ENCODE measurements at regions not wholly inside any gene's neighbourhood (a gene's known extent, or its start where the extent isn't known, plus 50 kb on each side); places are given as distances from the start of the nearest gene placed in this dataset.

DNA sequence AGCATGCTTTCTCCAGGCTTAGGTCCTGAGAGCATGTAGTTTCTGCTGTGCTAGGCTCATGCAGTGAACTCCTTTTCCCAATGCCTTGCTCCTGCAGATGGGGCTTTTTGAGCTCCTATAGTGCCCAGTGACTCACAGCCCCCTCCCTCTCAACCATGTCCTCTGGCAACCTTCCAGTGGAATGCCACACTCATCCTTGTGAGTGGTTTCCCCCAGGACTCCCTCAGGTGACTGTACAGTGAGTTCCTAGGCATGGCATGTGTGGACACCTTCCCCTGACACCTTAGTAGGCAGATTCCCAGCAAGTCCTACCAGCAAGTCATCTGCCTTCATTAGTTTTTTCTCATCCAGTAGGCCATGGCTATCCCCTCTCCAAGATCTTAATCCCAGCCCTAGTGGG, 72.4 kb upstream of the CXCL14 start:
- peaks cover 2% of the 10 kb centered on the region for H3K27me3 Mint-ChIP-seq

DNA sequence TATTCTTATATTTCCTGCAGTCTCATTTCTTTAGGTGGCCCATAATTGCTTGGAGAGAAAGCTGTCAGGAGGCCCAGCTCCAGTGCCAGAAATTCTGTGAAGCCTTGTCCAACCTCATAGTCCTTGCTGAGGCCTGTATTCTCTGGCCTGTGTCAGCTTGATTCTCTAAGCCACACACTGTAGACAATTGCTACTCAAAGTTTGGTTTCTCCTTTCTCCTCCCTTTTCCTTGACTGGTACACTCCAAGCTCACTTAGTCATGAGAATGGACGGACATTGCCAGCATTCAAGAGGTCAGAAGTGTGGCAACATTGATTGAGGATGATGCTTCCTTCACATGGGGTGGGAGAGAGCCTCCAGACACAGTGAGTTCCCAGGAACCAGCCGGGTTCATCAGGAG, 71.3 kb upstream of the CXCL14 start:
- no peak overlapping the region for H3K27ac Mint-ChIP-seq
- H3K4me3 Mint-ChIP-seq (ENCODE audit: low read depth) = no peak overlapping the region
- H3K9me3 Mint-ChIP-seq (ENCODE audit: low read depth) = no peaks in the 10 kb centered on the region
- H3K4me1 Mint-ChIP-seq (ENCODE audit: low read depth) = no peaks in the 10 kb centered on the region
- H3K36me3 Mint-ChIP-seq (ENCODE audit: insufficient read depth) = no peaks in the 10 kb centered on the region
- TF ChIP-seq, protein P1, sequence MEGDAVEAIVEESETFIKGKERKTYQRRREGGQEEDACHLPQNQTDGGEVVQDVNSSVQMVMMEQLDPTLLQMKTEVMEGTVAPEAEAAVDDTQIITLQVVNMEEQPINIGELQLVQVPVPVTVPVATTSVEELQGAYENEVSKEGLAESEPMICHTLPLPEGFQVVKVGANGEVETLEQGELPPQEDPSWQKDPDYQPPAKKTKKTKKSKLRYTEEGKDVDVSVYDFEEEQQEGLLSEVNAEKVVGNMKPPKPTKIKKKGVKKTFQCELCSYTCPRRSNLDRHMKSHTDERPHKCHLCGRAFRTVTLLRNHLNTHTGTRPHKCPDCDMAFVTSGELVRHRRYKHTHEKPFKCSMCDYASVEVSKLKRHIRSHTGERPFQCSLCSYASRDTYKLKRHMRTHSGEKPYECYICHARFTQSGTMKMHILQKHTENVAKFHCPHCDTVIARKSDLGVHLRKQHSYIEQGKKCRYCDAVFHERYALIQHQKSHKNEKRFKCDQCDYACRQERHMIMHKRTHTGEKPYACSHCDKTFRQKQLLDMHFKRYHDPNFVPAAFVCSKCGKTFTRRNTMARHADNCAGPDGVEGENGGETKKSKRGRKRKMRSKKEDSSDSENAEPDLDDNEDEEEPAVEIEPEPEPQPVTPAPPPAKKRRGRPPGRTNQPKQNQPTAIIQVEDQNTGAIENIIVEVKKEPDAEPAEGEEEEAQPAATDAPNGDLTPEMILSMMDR (IDR thresholded peaks at IDR 0.05; ENCODE audit: unreplicated experiment) = no peak
- peaks cover 5% of the 10 kb centered on the region for H3K27me3 Mint-ChIP-seq
- DNase-seq (ENCODE audit: low spot score, unreplicated experiment) = no peak

More for the DNA sequence above, 72.4 kb upstream of the CXCL14 start:
- no peak overlapping the region for H3K27ac Mint-ChIP-seq
- no peaks in the 10 kb centered on the region for H3K36me3 Mint-ChIP-seq (ENCODE audit: insufficient read depth)
- TF ChIP-seq, protein P1 (IDR thresholded peaks at IDR 0.05; ENCODE audit: unreplicated experiment) = no peak
- H3K4me1 Mint-ChIP-seq (ENCODE audit: low read depth) = no peaks in the 10 kb centered on the region
- no peak for DNase-seq (ENCODE audit: low spot score, unreplicated experiment)
- no peak overlapping the region for H3K4me3 Mint-ChIP-seq (ENCODE audit: low read depth)
- H3K9me3 Mint-ChIP-seq (ENCODE audit: low read depth) = no peaks in the 10 kb centered on the region

DNA sequence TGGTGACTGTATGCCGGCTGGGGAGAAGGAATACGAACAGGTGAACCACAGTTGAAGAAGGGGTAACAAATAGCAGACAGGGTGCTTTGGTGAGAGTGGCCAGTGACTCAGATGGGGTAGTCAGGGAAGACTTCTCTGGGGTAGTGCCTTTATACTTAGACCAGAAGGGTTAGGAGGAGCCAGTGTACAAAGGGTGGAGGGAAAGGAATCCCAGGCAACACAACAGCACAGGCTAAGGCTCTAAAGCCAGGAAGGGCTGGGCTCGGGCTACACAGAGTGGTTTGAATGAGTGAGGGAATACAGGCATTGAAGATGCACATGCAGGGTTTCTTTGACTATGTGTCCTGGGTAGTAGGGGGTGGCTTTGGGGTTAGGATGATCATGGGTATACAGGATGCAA, 70.6 kb upstream of the CXCL14 start:
- Mint-ChIP-seq H3K36me3 (ENCODE audit: insufficient read depth) (no peaks in the 10 kb centered on the region), H3K27me3 (peaks cover 3% of the 10 kb centered on the region), H3K4me1 (ENCODE audit: low read depth) (no peaks in the 10 kb centered on the region), H3K4me3 (ENCODE audit: low read depth) (no peak overlapping the region), H3K9me3 (ENCODE audit: low read depth) (no peaks in the 10 kb centered on the region), H3K27ac (no peak overlapping the region)
- TF ChIP-seq, protein P1 (IDR thresholded peaks at IDR 0.05; ENCODE audit: unreplicated experiment) = no peak
- no peak for DNase-seq (ENCODE audit: low spot score, unreplicated experiment)

DNA sequence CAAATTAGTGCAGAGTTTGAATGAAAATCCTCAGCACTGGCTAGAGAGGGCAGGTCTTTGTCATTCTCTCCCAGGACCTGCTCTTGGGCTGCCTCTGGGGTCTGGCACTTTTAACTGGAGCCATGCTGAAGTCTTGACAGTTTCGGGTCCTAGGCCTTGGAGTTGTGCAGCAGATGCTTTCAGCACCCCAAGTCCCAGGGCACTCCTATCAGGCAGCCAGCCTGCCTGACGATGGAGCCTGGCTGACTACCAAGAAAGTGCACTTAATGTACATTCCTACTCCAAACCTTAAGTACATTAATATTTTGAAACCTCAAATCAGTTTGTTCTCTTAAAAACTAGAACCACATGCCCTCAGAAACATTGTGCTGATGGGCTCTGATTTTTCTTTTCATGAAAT, 69.3 kb upstream of the CXCL14 start:
- H3K27ac Mint-ChIP-seq = no peak overlapping the region
- H3K36me3 Mint-ChIP-seq (ENCODE audit: insufficient read depth) = no peaks in the 10 kb centered on the region

DNA sequence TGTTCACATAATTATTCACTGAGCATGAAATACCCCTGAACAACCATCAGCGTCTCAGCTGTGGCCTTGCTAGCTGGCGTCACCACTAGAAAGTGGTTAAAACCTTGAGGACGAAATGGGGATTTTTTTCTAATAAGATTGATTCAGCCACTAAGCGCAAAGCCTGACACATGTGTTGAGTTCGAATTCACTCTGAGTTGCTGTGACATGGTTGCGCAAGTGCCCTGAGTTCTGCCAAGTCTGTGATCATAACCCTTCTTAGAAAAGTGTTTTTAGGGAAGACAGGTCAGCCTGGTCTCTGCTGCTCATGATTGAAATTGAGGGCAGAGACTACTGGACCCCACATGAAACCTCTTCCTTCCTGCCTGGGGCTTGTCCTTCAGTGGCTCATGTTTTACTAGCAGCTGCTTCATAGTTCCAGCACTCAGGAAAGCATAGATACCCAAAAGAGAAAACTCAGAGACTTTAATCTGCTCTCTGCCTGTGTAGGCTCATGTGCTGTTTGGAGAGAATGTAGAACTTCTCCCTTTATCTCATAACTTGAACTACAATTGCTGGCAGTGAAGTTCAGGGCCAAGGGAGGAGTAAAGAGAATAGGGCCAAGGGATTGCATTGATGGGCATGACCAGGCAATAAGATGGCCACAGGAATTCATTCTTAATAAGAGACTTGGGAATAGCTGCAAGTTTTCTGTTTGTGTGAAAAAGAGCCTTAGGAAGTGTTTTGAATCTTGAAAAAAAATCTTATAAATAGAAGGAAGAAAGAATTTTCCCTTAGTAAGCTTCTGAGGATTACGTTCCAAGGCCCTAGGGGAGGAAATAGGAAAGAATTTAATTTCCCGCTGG, 66.8 kb upstream of the CXCL14 start:
- peaks cover 8% of the 10 kb centered on the region for H3K4me1 Mint-ChIP-seq (ENCODE audit: low read depth)
- no peak overlapping the region for H3K4me3 Mint-ChIP-seq (ENCODE audit: low read depth)
- H3K27me3 Mint-ChIP-seq = peaks cover 3% of the 10 kb centered on the region
- H3K36me3 Mint-ChIP-seq (ENCODE audit: insufficient read depth) = no peaks in the 10 kb centered on the region
- H3K9me3 Mint-ChIP-seq (ENCODE audit: low read depth) = no peaks in the 10 kb centered on the region
- TF ChIP-seq, protein P1 (IDR thresholded peaks at IDR 0.05; ENCODE audit: unreplicated experiment) = no peak
- H3K27ac Mint-ChIP-seq = no peak overlapping the region
- no peak for DNase-seq (ENCODE audit: low spot score, unreplicated experiment)

More for the DNA sequence above, 69.3 kb upstream of the CXCL14 start:
- Mint-ChIP-seq H3K27me3 (peaks cover 3% of the 10 kb centered on the region), H3K4me3 (ENCODE audit: low read depth) (no peak overlapping the region), H3K4me1 (ENCODE audit: low read depth) (no peaks in the 10 kb centered on the region), H3K9me3 (ENCODE audit: low read depth) (no peaks in the 10 kb centered on the region)
- TF ChIP-seq, protein P1 (IDR thresholded peaks at IDR 0.05; ENCODE audit: unreplicated experiment) = no peak
- no peak for DNase-seq (ENCODE audit: low spot score, unreplicated experiment)

Data from progenitor cell of endocrine pancreas (in vitro differentiated cells).